LNCaP clone FGC (cell line): ENCODE measurements at regions not wholly inside any gene's neighbourhood (a gene's known extent, or its start where the extent isn't known, plus 50 kb on each side); places are given as distances from the start of the nearest gene placed in this dataset.
"Not testable (repeated sequence)": the region's sequence is repeated elsewhere in the genome, so short reads cannot be mapped to it uniquely, and the experiment has no call there.

ENCODE experiments used
- DNase-seq: peaks from one replicate; pipeline ENCODE4 v3.0.0-alpha.2; 2011; ENCODE audit warnings: low read depth
- H3K4me3 ChIP-seq: 2 replicates; pipeline ENCODE4 v1.5.1; 2011; ENCODE audit warnings: mild to moderate bottlenecking, low read depth, low read length, control low read depth
- CTCF ChIP-seq: IDR thresholded peaks from 2 replicates; pipeline ENCODE4 v1.5.1; 2012; ENCODE audit warnings: mild to moderate bottlenecking; ENCODE audit not compliant: control insufficient read depth, insufficient read depth; ENCODE audit errors: extremely low read depth

GRCh38 chrY:18936831-18937230, 163.3 kb upstream of the HSFY2 start:
- TF ChIP-seq CTCF: no peak
- H3K4me3 ChIP-seq: no peak overlapping the region
- no peak for DNase-seq

GRCh38 chrY:18919256-18919655, 145.7 kb upstream of the HSFY2 start:
- DNase-seq: no peak
- no peak overlapping the region for H3K4me3 ChIP-seq
- no peak for TF ChIP-seq CTCF

- H3K4me3 ChIP-seq: no peak overlapping the region
- DNase-seq: no peak
- TF ChIP-seq CTCF: no peak
These were observed 139.3 kb upstream of the HSFY2 start for GRCh38 chrY:18912846-18913245.

- H3K4me3 ChIP-seq: no peak overlapping the region
- DNase-seq: no peak
- no peak for TF ChIP-seq CTCF
These were observed 136.3 kb upstream of the HSFY2 start for GRCh38 chrY:18909846-18910245.

- not testable (repeated sequence) for DNase-seq
These were observed 132.7 kb upstream of the HSFY2 start for GRCh38 chrY:18906198-18906597.

GRCh38 chrY:18904296-18904695, 130.8 kb upstream of the HSFY2 start:
- no peak for DNase-seq
- no peak for TF ChIP-seq CTCF
- no peak overlapping the region for H3K4me3 ChIP-seq

More at GRCh38 chrY:18906198-18906597, 132.7 kb upstream of the HSFY2 start:
- not testable (repeated sequence) for H3K4me3 ChIP-seq

- no peak for DNase-seq
- H3K4me3 ChIP-seq: no peak overlapping the region
- TF ChIP-seq CTCF: no peak
These were observed 118.5 kb upstream of the HSFY2 start for GRCh38 chrY:18891994-18892393.
